ENCODE measurements at regions not wholly inside any gene's neighbourhood (a gene's known extent, or its start where the extent isn't known, plus 50 kb on each side); places are given as distances from the start of the nearest gene placed in this dataset.

DNA sequence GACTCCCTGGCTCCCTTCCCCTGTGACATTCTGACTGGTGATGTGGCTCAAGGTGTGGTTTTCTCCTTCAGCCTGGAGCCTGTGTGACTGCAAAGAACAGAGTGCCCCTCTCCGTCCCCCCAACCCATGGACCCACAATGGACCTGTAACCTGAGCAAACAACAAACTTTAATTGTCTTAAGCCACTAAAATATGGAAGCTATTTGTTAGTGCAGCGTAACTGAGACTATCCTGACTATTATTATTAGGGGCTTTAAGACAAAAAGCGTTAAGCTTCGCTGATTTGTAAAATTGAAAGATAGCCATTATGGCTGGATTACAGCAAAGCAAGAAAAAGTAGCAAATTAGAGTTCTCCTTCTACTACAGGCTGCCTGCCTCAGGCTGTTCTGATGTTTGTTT, 426.9 kb downstream of the STK39 start:
- WGBS, 5 donors, result 83 to 92% (median 90%) methylated on average over 4 of the region's 4 CpGs
- DNase-seq, result no peak
- intact Hi-C loops (cut with DNase I; ENCODE audit: low total_unique reads), result no loop called here
- Histone ChIP-seq H3K27ac (no peak overlapping the region), H3K4me3 (no peak overlapping the region), H3K4me1 (no peaks in the 10 kb centered on the region), H3K36me3 (no peaks in the 10 kb centered on the region), H3K27me3 (replicated peaks in 1 of 7) (peaks cover 0 to 4% (median 0%) of the 10 kb centered on the region in 7 donors), H3K9me3 (no peaks in the 10 kb centered on the region)
- TF ChIP-seq POLR2A (IDR thresholded peaks at IDR 0.05) (no peak), POLR2AphosphoS5 (IDR thresholded peaks at IDR 0.05) (no peak)
- TF ChIP-seq, protein P1, sequence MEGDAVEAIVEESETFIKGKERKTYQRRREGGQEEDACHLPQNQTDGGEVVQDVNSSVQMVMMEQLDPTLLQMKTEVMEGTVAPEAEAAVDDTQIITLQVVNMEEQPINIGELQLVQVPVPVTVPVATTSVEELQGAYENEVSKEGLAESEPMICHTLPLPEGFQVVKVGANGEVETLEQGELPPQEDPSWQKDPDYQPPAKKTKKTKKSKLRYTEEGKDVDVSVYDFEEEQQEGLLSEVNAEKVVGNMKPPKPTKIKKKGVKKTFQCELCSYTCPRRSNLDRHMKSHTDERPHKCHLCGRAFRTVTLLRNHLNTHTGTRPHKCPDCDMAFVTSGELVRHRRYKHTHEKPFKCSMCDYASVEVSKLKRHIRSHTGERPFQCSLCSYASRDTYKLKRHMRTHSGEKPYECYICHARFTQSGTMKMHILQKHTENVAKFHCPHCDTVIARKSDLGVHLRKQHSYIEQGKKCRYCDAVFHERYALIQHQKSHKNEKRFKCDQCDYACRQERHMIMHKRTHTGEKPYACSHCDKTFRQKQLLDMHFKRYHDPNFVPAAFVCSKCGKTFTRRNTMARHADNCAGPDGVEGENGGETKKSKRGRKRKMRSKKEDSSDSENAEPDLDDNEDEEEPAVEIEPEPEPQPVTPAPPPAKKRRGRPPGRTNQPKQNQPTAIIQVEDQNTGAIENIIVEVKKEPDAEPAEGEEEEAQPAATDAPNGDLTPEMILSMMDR (IDR thresholded peaks at IDR 0.05 in 8 of 11, conservative IDR thresholded peaks at IDR 0.05 in 3 of 11), result no peak

DNA sequence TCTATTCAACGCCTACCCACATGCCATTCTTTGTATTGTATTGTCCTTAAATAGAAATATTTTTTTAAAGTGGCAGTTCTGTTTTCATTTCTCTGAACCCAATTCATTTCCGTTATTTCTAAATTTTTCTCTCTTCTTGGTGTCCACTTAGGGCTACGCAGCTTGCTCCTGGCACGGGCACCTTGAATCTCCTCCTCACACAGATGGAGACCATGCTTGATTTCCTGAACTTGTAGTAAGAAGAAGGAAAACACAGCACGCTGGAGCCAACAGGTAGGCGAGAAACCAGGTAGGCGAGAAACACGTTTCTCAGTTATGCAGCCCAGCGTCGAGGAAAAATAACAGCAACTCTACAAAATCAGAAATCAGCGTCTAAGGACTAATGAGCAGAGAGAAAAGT, 428.9 kb downstream of the STK39 start:
- no peaks in the 10 kb centered on the region for H3K36me3 ChIP-seq
- H3K4me1 ChIP-seq, result no peaks in the 10 kb centered on the region
- H3K27ac ChIP-seq, result no peak overlapping the region
- no peak for TF ChIP-seq POLR2A (IDR thresholded peaks at IDR 0.05)
- TF ChIP-seq, protein P1 (IDR thresholded peaks at IDR 0.05 in 8 of 11, conservative IDR thresholded peaks at IDR 0.05 in 3 of 11), result no peak
- TF ChIP-seq POLR2AphosphoS5 (IDR thresholded peaks at IDR 0.05), result no peak
- H3K4me3 ChIP-seq, result no peak overlapping the region
- 84 to 93% (median 90%) methylated on average over 11 of the region's 11 CpGs for WGBS, 5 donors
- H3K9me3 ChIP-seq, result no peaks in the 10 kb centered on the region
- intact Hi-C loops (cut with DNase I; ENCODE audit: low total_unique reads), result no loop called here
- no peak for DNase-seq
- H3K27me3 ChIP-seq (replicated peaks in 1 of 7), result peaks cover 0 to 4% (median 0%) of the 10 kb centered on the region in 7 donors

GRCh38 chr2:167817908-167818307, 429.5 kb downstream of the STK39 start:
- intact Hi-C loops (cut with DNase I; ENCODE audit: low total_unique reads), result no loop called here
- no peaks in the 10 kb centered on the region for H3K4me1 ChIP-seq
- peaks cover 0 to 3% (median 0%) of the 10 kb centered on the region in 7 donors for H3K27me3 ChIP-seq (replicated peaks in 1 of 7)
- no peaks in the 10 kb centered on the region for H3K36me3 ChIP-seq
- no peaks in the 10 kb centered on the region for H3K9me3 ChIP-seq
- TF ChIP-seq, protein P1 (IDR thresholded peaks at IDR 0.05 in 8 of 11, conservative IDR thresholded peaks at IDR 0.05 in 3 of 11), result no peak
- TF ChIP-seq POLR2AphosphoS5 (IDR thresholded peaks at IDR 0.05) (no peak), POLR2A (IDR thresholded peaks at IDR 0.05) (no peak)
- no peak overlapping the region for H3K27ac ChIP-seq
- H3K4me3 ChIP-seq, result no peak overlapping the region
- 69 to 86% (median 84%) methylated on average over 4 of the region's 4 CpGs for WGBS, 5 donors
- DNase-seq, result no peak

DNA sequence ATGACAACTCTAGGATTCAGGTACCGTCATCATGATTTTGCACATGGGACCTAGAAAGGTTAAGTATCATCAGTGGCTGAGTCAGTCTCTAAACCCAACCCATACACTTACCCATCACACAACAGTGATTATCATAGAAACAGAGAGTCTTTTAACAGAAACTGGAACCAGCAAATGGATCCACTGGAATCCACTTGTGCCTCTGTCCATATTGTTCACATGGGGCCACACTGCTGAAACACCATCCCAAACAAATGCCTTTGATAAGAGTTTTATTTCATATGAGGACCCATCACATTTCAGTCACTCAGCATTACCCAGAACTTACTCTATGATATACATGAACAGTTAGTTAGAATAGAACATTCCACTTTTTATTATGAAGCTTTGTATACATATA, 430.0 kb downstream of the STK39 start:
- no peak overlapping the region for H3K27ac ChIP-seq
- no peak overlapping the region for H3K4me3 ChIP-seq
- 47 to 100% (median 89%) methylated on average over 1 of the region's 1 CpG for WGBS, 5 donors
- TF ChIP-seq POLR2AphosphoS5 (IDR thresholded peaks at IDR 0.05) (no peak), POLR2A (IDR thresholded peaks at IDR 0.05) (no peak)
- TF ChIP-seq, protein P1 (IDR thresholded peaks at IDR 0.05 in 8 of 11, conservative IDR thresholded peaks at IDR 0.05 in 3 of 11), result no peak
- H3K36me3 ChIP-seq, result no peaks in the 10 kb centered on the region
- H3K4me1 ChIP-seq, result no peaks in the 10 kb centered on the region
- intact Hi-C loops (cut with DNase I; ENCODE audit: low total_unique reads), result no loop called here
- H3K9me3 ChIP-seq, result no peaks in the 10 kb centered on the region
- DNase-seq, result no peak
- no peaks in the 10 kb centered on the region for H3K27me3 ChIP-seq (replicated peaks in 1 of 7)
